GM19455 (cell line): ENCODE measurements at regions not wholly inside any gene's neighbourhood (a gene's known extent, or its start where the extent isn't known, plus 50 kb on each side); places are given as distances from the start of the nearest gene placed in this dataset.

ENCODE experiments used
- ATAC-seq: cut with Tn5 transposase; IDR thresholded peaks from one replicate; pipeline ENCODE4 v1.9.1; 2021; ENCODE audit not compliant: unreplicated experiment

- no peak for ATAC-seq
These were observed 835.8 kb upstream of the ALCAM start for GRCh38 chr3:104530934-104531333.

DNA sequence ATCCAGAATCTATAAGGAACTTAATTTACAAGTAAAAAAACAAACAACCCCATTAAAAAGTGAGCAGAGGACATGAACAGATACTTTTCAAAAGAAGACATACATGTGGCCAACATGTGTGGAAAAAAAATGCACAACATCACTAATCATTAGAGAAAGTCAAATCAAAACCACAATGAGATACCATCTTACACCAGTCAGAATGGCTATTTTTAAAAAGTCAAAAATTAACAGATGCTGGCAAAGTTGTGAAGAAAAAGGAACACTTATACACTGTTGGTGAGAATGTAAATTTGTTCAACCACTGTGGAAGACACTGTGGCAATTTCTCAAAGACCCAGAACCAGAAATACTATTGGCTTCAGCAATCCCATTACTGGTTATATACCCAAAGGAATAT, 830.0 kb upstream of the ALCAM start:
- no peak for ATAC-seq

- no peak for ATAC-seq
These were observed 829.4 kb upstream of the ALCAM start for GRCh38 chr3:104537323-104537722.

DNA sequence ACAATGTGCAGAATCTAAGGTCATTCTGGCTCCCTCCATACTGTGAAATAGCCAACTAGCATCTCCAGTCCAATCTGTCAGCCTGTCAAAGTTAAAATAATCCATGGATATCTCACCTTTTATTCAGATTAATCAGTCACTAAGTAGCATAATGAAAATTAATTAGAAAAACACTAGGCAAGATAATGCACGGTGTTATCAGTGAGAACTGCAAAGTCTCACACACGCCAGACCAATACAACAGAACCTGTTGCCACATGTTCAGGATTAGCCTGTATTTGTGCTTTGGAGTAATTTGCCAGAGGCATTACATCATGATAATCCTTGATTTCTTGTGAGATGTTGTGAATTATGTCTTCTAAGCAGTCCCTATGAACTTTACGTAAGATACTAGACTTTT, 820.4 kb upstream of the ALCAM start:
- no peak for ATAC-seq

GRCh38 chr3:104547031-104547430, 819.7 kb upstream of the ALCAM start:
- no peak for ATAC-seq

DNA sequence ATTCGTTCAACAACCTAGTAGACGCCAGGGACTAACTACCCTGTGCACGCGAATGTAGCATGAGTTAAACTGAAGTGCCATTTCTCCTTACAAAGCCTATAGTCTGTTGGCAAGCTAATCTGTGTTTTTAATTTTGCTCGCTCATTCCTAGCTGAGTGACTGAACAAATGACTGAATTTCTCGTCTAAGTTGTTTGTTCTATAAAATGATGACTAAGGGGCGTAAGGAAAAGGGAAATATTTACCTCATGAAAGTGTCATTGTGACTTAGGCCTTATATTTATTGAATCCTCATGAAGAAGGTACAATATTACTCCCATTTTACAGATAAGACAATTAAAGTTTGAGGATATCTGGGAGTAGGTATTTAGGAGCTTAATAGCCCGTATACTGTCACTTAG, 818.3 kb upstream of the ALCAM start:
- no peak for ATAC-seq

DNA sequence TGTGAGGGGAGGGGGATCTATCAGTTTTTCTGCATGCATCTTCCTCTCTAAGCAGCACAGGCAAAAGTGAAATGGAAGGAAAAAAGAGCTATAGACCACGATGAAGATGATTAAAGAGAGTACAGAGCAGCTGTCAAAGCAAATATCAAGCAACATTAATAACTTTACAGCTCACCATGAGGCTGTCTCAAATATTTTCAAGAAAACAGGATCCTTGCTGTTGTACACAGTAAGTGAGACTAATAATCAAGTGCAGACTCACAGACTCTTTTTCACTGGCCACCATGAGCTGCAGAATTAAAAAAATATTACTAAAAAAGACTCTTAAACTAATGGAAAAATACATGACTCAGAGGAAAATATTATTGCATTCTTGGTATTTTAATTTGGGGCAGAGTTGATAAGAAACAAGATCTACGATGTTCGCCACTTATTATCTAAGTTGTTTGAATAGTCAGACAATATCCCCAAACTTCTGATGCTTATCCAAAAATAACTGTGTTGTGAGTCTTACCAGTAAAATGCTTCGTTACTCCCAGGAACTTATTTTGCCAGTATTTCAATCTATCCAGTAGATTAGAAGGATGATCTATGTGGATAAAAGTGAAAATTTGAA, 817.5 kb upstream of the ALCAM start:
- no peak for ATAC-seq

DNA sequence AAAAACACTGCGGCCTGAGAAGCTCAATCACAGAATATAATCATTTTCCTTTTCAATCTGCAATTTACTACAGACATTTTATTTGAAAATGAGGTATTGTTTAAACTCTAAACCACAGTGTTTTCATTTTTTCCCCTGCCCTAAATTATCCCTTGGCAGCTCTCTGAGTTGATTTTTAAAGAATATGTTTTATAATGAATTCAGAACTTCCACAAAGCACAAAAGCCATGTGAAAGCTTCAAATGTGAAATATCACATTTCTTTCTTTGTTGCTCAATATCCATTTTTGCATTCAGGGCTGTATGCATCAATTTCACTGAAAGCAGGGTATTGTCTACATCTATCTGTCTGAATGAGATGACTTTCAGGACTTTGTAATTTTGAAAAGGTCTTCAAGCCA, 813.6 kb upstream of the ALCAM start:
- ATAC-seq: no peak

- ATAC-seq: no peak
These were observed 812.3 kb upstream of the ALCAM start for GRCh38 chr3:104554425-104554824.

DNA sequence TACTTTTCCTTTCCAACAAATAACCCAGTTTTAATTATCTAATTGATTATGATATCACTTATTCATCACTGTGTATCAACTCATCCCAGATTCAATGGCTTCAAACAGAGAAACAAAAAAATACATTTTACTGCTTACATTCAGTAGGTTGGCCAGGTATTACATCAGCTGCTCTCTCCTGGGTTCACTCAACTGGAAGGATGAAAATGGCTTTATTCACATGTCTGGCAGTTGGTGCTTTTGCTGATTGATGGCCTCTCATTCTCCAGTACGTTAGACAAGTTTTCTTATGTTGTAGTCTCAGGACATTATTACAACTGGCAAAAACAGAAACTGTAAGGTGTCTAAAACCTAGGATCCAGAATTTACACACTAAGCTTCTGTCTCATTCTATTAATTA, 811.0 kb upstream of the ALCAM start:
- no peak for ATAC-seq

DNA sequence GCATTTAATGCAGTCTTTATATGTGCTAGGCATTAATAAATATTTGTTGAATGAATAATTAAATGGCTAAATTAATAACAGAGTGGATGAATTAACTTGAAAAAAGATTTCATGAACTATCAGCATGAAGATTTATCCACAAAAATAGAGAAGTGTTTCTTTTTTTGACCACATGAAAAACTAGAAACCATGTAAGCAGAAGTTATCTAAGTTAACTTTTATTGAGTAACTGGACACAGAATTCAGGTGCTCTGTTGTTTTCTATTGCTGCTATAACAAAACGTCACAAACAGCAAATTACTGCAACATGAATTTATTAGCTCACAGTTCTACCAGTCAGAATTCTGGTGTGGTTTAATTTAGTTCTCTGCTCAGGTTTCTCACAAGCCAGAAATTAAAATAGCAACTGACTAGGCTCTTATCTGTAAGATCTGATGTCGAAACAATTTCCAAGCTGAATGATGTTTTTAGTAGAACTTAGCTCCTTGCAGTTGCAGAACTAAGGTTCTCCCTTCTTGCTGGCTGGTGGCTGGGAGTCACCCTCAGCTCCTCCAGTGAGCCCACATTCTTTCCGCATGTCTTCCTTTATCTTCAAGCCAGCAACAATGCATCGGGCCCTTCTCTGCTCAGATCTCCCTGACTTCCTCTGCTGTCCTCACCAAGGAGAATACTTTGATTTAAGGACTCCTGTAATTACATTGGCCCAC, 810.2 kb upstream of the ALCAM start:
- ATAC-seq: no peak

- ATAC-seq: no peak
These were observed 805.4 kb upstream of the ALCAM start for GRCh38 chr3:104561324-104561723.

DNA sequence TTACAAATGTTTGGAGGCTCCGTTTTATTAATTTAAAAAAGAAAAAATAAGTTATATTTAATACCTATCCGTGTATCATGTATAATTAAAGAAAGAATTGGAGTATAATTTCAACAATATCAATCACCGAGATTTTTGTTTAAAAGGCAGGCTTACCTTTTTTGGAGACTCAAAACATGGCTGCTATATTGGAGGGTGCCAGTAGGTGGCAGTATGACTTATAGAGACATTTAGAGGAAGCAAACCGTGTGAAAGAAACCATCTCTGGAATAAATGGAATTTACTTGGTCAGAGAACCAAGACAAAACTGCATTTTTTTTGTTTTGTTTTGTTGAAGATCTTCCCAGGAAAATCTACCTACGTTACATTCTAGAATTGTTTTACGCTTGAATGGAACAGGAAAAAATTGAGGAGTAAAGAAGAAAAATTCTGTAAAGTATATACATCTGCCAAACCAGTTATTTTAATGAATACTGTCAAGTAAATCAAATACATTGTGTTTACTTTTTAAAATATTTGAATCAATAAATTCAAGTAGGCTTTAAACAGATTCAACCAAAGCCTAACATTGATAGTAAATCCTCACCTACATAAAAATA, 802.6 kb upstream of the ALCAM start:
- ATAC-seq: no peak

DNA sequence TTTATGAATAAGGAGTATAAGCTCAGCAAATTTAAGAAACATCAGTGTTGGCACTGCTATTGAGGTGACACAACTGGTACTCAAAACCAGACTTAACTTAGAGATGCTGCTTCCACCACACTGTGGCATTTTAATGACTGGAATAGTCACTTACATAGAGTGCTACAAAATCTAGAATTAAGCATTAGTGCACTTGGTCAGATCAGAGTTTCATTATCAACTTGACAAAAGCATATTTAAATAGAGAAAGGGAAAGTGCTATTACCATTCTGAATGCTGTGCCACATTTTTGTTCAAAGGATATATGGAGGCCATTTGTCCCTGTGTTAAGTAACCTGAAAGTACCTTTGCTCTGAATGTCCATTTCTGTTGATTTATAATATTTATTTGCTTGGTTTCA, 800.7 kb upstream of the ALCAM start:
- no peak for ATAC-seq

- no peak for ATAC-seq
These were observed 791.1 kb upstream of the ALCAM start for GRCh38 chr3:104575634-104576033.

GRCh38 chr3:104578558-104578957, 788.2 kb upstream of the ALCAM start:
- no peak for ATAC-seq

DNA sequence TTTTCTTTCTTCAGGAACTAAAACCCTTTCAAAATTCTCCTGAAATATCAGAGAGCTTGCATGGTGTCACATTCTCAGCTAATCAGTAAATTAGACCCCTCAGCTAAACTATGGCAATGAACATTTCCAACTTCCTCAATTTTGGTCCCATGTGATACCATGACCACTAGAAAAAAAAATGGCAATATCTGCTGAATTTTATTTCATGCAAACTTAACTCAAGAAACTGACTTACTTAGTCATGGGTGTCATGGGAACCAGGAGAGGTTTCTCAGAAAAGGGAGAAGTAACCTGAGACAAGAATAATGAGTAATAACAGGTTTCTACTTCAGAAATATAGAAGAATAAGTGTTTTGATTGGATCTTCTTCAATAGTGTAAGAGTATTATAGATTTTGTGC, 784.6 kb upstream of the ALCAM start:
- no peak for ATAC-seq

DNA sequence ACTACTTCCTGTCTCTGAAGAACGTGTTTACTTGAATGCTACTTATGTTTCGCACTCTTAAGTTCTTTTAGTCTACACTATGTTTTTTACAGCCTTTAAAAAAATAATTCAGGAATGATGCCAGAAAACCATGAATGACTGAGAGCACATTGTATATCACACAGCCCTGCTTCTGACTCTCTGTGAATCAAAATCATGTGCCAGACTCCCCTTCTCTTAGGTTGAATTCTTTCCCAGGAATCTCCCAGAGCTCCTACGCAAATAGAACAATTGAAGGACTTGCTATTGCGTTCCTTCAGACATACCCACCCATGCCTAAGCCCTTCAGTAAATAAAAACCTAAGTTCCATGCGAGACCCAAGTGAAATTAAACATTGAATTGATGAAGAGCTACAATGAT, 782.0 kb upstream of the ALCAM start:
- ATAC-seq: no peak

DNA sequence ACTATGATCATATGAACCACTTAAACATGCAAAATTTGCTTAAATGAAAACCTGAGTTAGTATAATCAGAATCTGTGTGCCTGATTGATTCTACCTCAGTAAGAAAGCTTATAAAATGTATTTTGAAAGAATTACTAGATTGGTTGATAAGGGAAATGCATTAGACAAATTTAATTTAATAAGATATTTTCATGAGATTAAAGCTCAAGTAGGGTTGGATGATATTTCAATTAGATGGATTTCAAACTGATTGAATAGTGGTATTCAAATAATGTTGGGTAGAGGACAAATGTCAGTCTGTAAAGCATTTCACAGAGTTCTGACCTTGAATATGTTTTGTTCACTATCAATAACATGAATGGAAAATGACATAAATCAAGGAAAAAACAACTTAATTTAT, 780.4 kb upstream of the ALCAM start:
- ATAC-seq: no peak

- no peak for ATAC-seq
These were observed 778.3 kb upstream of the ALCAM start for GRCh38 chr3:104588442-104588841.

DNA sequence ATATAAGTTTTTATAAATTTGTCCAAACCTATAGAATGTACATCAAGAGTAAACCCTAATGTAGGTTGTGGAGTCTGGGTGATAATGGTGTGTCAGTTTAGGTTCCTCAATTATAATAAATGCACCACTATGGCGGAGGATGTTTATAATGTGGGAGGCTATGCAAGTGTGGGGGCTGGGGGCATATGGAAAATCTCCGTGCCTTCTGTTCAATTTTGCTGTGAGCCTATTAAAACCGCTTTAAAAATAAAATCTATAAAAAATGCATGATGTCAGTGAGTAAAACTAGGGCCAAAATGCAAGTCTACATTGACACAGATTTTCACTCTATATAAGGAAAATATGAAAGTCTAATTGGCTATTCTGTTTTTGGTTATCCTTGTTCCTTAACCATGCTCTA, 774.9 kb upstream of the ALCAM start:
- ATAC-seq: no peak

DNA sequence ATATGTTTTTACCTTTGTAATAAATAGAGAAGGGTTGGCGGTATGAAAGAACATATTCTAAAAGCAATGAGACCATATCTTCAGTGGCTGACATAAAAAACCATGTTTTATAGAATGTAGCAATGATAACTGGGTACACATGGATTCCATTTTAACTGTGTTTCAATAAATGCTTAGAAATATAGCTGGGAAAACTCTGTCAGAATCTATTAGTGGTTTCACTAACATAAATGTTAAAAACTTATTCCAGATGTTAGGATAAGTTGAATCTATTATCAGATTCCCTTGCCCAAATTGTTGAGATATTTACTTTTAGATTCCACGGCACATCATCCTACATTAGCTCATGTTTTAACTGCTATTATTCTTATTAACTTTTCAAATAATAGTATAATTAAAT, 772.2 kb upstream of the ALCAM start:
- ATAC-seq: no peak

GRCh38 chr3:104596054-104596453, 770.7 kb upstream of the ALCAM start:
- ATAC-seq: no peak
